Transverse colon (tissue), 4 donors: ENCODE measurements at regions not wholly inside any gene's neighbourhood (a gene's known extent, or its start where the extent isn't known, plus 50 kb on each side); places are given as distances from the start of the nearest gene placed in this dataset.

ENCODE experiments used
- POLR2A ChIP-seq: fragments of 450-650 bp; IDR thresholded peaks from one replicate; pipeline ENCODE4 v1.6.1; 2016; ENCODE audit warnings: antibody characterized with exemption, mild to moderate bottlenecking, moderate library complexity
- POLR2AphosphoS5 ChIP-seq, 3 donors: sonication (generic); formaldehyde crosslinking; IDR thresholded peaks; one replicate each; pipeline ENCODE4 v1.6.1; 2016; ENCODE audit warnings: antibody characterized with exemption in 3 of 3
- TF ChIP-seq, protein P1 (sequence below), 5 experiments: fragments of 200-600 bp in 3 of 5; fragments of 450-650 bp in 2 of 5; sonication (generic) in 3 of 5; IDR thresholded peaks; 1 replicate in 2 of 5; 2 replicates in 3 of 5; pipeline ENCODE4 v1.5.1; 2016 to 2017; ENCODE audit warnings: antibody characterized with exemption in 5 of 5, inconsistent platforms in 3 of 5, mild to moderate bottlenecking in 2 of 5, moderate library complexity in 1 of 5

DNA sequence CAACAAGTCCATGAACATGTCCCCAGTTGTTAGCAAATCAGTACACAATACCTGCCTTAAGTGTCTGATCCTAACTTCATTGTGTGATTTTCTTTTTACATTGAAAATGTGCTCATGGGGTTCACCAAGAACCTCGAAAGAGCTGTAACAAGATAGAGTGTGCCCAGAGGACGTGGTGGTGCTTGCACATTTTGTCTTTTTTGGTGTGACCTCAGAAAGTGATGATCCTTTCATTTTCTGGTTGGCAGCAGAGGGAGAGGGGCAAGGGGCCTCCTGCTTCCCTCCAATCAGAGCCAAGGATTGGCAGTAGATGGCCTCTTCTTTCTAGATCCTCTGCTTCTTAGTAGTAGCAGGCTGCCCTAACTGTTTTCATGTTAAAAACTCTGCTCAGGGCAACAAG, 176.4 kb downstream of the OPA1 start:
- no peak for TF ChIP-seq POLR2A
- TF ChIP-seq, protein P1, sequence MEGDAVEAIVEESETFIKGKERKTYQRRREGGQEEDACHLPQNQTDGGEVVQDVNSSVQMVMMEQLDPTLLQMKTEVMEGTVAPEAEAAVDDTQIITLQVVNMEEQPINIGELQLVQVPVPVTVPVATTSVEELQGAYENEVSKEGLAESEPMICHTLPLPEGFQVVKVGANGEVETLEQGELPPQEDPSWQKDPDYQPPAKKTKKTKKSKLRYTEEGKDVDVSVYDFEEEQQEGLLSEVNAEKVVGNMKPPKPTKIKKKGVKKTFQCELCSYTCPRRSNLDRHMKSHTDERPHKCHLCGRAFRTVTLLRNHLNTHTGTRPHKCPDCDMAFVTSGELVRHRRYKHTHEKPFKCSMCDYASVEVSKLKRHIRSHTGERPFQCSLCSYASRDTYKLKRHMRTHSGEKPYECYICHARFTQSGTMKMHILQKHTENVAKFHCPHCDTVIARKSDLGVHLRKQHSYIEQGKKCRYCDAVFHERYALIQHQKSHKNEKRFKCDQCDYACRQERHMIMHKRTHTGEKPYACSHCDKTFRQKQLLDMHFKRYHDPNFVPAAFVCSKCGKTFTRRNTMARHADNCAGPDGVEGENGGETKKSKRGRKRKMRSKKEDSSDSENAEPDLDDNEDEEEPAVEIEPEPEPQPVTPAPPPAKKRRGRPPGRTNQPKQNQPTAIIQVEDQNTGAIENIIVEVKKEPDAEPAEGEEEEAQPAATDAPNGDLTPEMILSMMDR (IDR thresholded peaks at IDR 0.05) = no peak
- no peak for TF ChIP-seq POLR2AphosphoS5 (IDR thresholded peaks at IDR 0.05)
